Uterus (tissue), 3 donors: ENCODE measurements at regions not wholly inside any gene's neighbourhood (a gene's known extent, or its start where the extent isn't known, plus 50 kb on each side); places are given as distances from the start of the nearest gene placed in this dataset.

Experiments
- DNase-seq, 2 donors: peaks; one replicate each; pipeline ENCODE4 v3.0.0-alpha.2; 2019 to 2020
- H3K27ac ChIP-seq, 2 donors: fragments of 200-600 bp; sonication (generic); 1 replicate in 1 of 2; 2 replicates in 1 of 2; pipeline ENCODE4 v1.5.1; 2016 to 2018
- H3K27me3 ChIP-seq, 2 donors: fragments of 200-600 bp; sonication (generic); one replicate each; pipeline ENCODE4 v1.5.1; 2018 to 2019; ENCODE audit warnings: control low read depth in 1 of 2
- H3K36me3 ChIP-seq, 2 donors: fragments of 200-600 bp; sonication (generic); one replicate each; pipeline ENCODE4 v1.5.1; 2019; ENCODE audit warnings: control low read depth in 1 of 2
- H3K4me1 ChIP-seq, 2 donors: fragments of 200-600 bp; sonication (generic); one replicate each; pipeline ENCODE4 v1.5.1; 2018 to 2019; ENCODE audit warnings: control low read depth in 1 of 2
- H3K4me3 ChIP-seq, 2 donors: fragments of 200-600 bp; sonication (generic); 1 replicate in 1 of 2; 2 replicates in 1 of 2; pipeline ENCODE4 v1.5.1; 2018 to 2019; ENCODE audit warnings: mild to moderate bottlenecking in 1 of 2
- H3K9me3 ChIP-seq, 2 donors: fragments of 200-600 bp; sonication (generic); one replicate each; pipeline ENCODE4 v1.5.1; 2019; ENCODE audit warnings: control low read depth in 1 of 2
- CTCF ChIP-seq, 4 experiments: fragments of 200-600 bp in 2 of 4; fragments of 450-650 bp in 2 of 4; sonication (generic) in 2 of 4; IDR thresholded peaks; one replicate each; pipeline ENCODE4 v1.5.1; 2016 to 2019; ENCODE audit warnings: antibody characterized with exemption in 4 of 4, mild to moderate bottlenecking in 2 of 4, moderate library complexity in 1 of 4
- POLR2A ChIP-seq, 2 donors: fragments of 450-650 bp; IDR thresholded peaks; one replicate each; pipeline ENCODE4 v1.6.1; 2016; ENCODE audit warnings: antibody characterized with exemption in 2 of 2, mild to moderate bottlenecking in 1 of 2, moderate library complexity in 1 of 2
- intact Hi-C: fragments of 100-400 bp; cut with DNase I; formaldehyde crosslinking; loops from one replicate; pipeline ENCODE4 v1.15.1; 2023; ENCODE audit warnings: low total_unique reads
- donor health status: DM: yes; HTN: yes; CAD: no.

- DNase-seq = no peak
- Histone ChIP-seq H3K36me3 (no peaks in the 10 kb centered on the region), H3K9me3 (no peaks in the 10 kb centered on the region), H3K27ac (no peak overlapping the region), H3K4me1 (no peaks in the 10 kb centered on the region), H3K27me3 (no peaks in the 10 kb centered on the region), H3K4me3 (no peak overlapping the region)
- intact Hi-C loops = no loop called here
- TF ChIP-seq POLR2A (IDR thresholded peaks at IDR 0.05) (no peak), CTCF (IDR thresholded peaks at IDR 0.05) (no peak)
Measured at GRCh38 chr11:109300211-109300610, 121.8 kb upstream of the C11orf87 start.

- Histone ChIP-seq H3K36me3 (no peaks in the 10 kb centered on the region), H3K4me3 (no peak overlapping the region), H3K27me3 (no peaks in the 10 kb centered on the region), H3K4me1 (no peaks in the 10 kb centered on the region), H3K9me3 (no peaks in the 10 kb centered on the region), H3K27ac (no peak overlapping the region)
- DNase-seq = no peak
- no peak for TF ChIP-seq POLR2A (IDR thresholded peaks at IDR 0.05)
- no peak for TF ChIP-seq CTCF (IDR thresholded peaks at IDR 0.05)
- intact Hi-C loops = no loop called here
Measured at GRCh38 chr11:109302591-109303334, 119.2 kb upstream of the C11orf87 start.

GRCh38 chr11:109303342-109303741 is 118.6 kb upstream of the C11orf87 start:
- H3K27me3 ChIP-seq = no peaks in the 10 kb centered on the region
- no peak overlapping the region for H3K4me3 ChIP-seq
- DNase-seq = no peak
- no peaks in the 10 kb centered on the region for H3K9me3 ChIP-seq
- H3K36me3 ChIP-seq = no peaks in the 10 kb centered on the region
- H3K27ac ChIP-seq = no peak overlapping the region
- H3K4me1 ChIP-seq = no peaks in the 10 kb centered on the region
- intact Hi-C loops = no loop called here
- TF ChIP-seq CTCF (IDR thresholded peaks at IDR 0.05) (no peak), POLR2A (IDR thresholded peaks at IDR 0.05) (no peak)

DNA sequence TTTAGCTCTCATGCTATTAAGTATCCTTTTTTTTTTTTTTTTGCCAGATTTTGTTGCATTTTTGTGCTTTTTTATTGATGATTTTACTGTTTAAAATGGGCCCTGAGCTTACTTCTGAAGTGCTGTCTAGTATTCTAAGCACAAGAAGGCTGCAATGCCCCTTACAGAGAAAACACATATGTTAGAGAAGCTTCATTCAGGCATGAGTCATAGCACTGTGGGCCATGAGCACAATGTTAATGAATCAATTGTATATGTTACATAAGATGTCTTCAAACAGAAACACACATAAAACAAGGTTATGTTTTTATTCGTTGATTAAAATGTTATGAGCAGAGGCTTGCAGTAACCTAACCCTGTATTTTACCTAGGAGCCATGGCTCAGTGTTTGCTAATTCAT is 117.8 kb upstream of the C11orf87 start:
- Histone ChIP-seq H3K36me3 (no peaks in the 10 kb centered on the region), H3K9me3 (no peaks in the 10 kb centered on the region), H3K27ac (no peak overlapping the region), H3K4me3 (no peak overlapping the region), H3K27me3 (no peaks in the 10 kb centered on the region), H3K4me1 (no peaks in the 10 kb centered on the region)
- intact Hi-C loops = no loop called here
- no peak for TF ChIP-seq CTCF (IDR thresholded peaks at IDR 0.05)
- TF ChIP-seq POLR2A (IDR thresholded peaks at IDR 0.05) = no peak
- no peak for DNase-seq

DNA sequence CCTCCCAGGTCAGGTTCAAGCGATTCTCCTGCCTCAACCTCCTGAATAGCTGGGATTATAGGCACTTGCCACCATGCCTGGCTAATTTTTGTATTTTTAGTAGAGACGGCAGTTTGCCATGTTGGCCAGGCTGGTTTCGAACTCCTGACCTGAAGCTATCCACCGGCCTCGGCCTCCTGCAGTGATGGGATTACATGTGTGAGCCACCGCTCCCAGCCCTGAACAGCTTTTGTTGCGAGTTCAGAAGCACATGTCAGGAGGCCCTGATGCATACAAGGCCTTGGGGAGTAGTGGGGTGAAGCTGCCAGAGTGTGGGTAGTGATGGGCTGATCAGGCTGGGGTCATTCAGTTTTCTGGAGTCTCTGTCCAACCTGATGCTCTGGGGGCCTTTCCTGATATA is 117.0 kb upstream of the C11orf87 start:
- Histone ChIP-seq H3K27ac (no peak overlapping the region), H3K36me3 (no peaks in the 10 kb centered on the region), H3K4me3 (no peak overlapping the region), H3K4me1 (no peaks in the 10 kb centered on the region), H3K27me3 (no peaks in the 10 kb centered on the region), H3K9me3 (no peaks in the 10 kb centered on the region)
- no peak for DNase-seq
- TF ChIP-seq CTCF (IDR thresholded peaks at IDR 0.05) (no peak), POLR2A (IDR thresholded peaks at IDR 0.05) (no peak)
- intact Hi-C loops = no loop called here
